ENCODE measurements at regions not wholly inside any gene's neighbourhood (a gene's known extent, or its start where the extent isn't known, plus 50 kb on each side); places are given as distances from the start of the nearest gene placed in this dataset.
A peak's percentile ranks its signal among the peaks of the same experiment; 100 is the strongest.

DNA sequence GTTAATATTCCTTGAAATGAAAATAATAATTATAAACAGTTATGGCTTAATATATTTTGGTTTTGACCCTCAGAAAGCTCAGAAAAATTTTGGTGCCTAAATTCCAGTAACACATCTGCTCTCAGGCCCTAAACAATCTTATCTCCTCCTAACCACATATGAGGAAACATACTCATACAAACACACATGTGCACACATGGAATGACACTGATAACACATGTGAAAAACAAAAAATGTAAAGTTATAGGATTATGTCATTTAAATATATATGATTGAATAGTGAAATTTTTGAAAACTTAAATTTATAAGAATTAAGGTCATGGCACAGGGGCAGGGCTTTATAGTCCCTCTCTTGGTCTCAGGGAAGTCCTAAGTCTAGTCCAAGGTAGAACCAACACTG, 127.2 kb upstream of the TRPC7 start:
- Histone ChIP-seq H3K4me3 (ENCODE audit: extremely low read depth, insufficient read depth, low read length, poor library complexity, severe bottlenecking) (no peak overlapping the region), H3K36me3 (ENCODE audit: control insufficient read depth, insufficient read depth, low read length) (no peaks in the 10 kb centered on the region), H3K27ac (ENCODE audit: low read depth, low read length, severe bottlenecking) (no peak overlapping the region), H3K9me3 (ENCODE audit: control insufficient read depth, low read length) (peaks cover 3% of the 10 kb centered on the region), H3K4me1 (ENCODE audit: control insufficient read depth, insufficient read depth, low read length, poor library complexity, severe bottlenecking) (no peaks in the 10 kb centered on the region)

DNA sequence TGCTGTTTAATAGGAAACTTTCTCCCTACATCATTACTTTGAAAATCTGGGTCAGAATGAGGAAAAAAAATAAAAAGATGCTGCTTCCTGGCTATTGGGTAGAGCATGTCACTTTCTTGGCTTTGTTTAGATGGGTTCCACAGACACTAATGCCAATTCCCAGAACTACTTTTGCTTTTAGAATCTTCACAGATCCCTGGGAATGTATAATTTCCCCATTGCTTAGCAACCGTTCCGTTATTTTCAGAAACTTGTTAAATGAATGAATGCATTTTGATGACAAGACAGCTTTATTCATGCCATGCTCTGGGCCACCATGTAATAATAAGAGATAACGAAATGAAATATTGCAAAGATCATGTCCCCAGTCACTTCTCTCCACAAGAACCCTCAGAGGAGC, 126.5 kb upstream of the TRPC7 start:
- H3K4me1 ChIP-seq (ENCODE audit: control insufficient read depth, insufficient read depth, low read length, poor library complexity, severe bottlenecking), result no peaks in the 10 kb centered on the region
- no peaks in the 10 kb centered on the region for H3K36me3 ChIP-seq (ENCODE audit: control insufficient read depth, insufficient read depth, low read length)
- H3K9me3 ChIP-seq (ENCODE audit: control insufficient read depth, low read length), result peaks cover 3% of the 10 kb centered on the region
- H3K4me3 ChIP-seq (ENCODE audit: extremely low read depth, insufficient read depth, low read length, poor library complexity, severe bottlenecking), result no peak overlapping the region
- H3K27ac ChIP-seq (ENCODE audit: low read depth, low read length, severe bottlenecking), result no peak overlapping the region
- WGBS, 2 experiments (ENCODE audit: insufficient coverage in 2 of 2), result 83% methylated on average over 2 of the region's 3 CpGs; no CpG with 5 or more reads in 1 of the 2 experiments

- H3K9me3 ChIP-seq (ENCODE audit: control insufficient read depth, low read length), result no peaks in the 10 kb centered on the region
- H3K4me3 ChIP-seq (ENCODE audit: extremely low read depth, insufficient read depth, low read length, poor library complexity, severe bottlenecking), result no peak overlapping the region
- H3K36me3 ChIP-seq (ENCODE audit: control insufficient read depth, insufficient read depth, low read length), result no peaks in the 10 kb centered on the region
- no peak overlapping the region for H3K27ac ChIP-seq (ENCODE audit: low read depth, low read length, severe bottlenecking)
- no peaks in the 10 kb centered on the region for H3K4me1 ChIP-seq (ENCODE audit: control insufficient read depth, insufficient read depth, low read length, poor library complexity, severe bottlenecking)
- 100% methylated on average over 2 of the region's 3 CpGs; no CpG with 5 or more reads in 1 of the 2 experiments for WGBS, 2 experiments (ENCODE audit: insufficient coverage in 2 of 2)
These were observed 119.5 kb upstream of the TRPC7 start for GRCh38 chr5:136484808-136485325.

GRCh38 chr5:136482206-136482605, 116.9 kb upstream of the TRPC7 start:
- no CpG with 5 or more reads among the region's 2 CpGs for WGBS, 2 experiments (ENCODE audit: insufficient coverage in 2 of 2)
- no peaks in the 10 kb centered on the region for H3K4me1 ChIP-seq (ENCODE audit: control insufficient read depth, insufficient read depth, low read length, poor library complexity, severe bottlenecking)
- H3K36me3 ChIP-seq (ENCODE audit: control insufficient read depth, insufficient read depth, low read length), result no peaks in the 10 kb centered on the region
- no peak overlapping the region for H3K4me3 ChIP-seq (ENCODE audit: extremely low read depth, insufficient read depth, low read length, poor library complexity, severe bottlenecking)
- no peaks in the 10 kb centered on the region for H3K9me3 ChIP-seq (ENCODE audit: control insufficient read depth, low read length)
- H3K27ac ChIP-seq (ENCODE audit: low read depth, low read length, severe bottlenecking), result no peak overlapping the region

DNA sequence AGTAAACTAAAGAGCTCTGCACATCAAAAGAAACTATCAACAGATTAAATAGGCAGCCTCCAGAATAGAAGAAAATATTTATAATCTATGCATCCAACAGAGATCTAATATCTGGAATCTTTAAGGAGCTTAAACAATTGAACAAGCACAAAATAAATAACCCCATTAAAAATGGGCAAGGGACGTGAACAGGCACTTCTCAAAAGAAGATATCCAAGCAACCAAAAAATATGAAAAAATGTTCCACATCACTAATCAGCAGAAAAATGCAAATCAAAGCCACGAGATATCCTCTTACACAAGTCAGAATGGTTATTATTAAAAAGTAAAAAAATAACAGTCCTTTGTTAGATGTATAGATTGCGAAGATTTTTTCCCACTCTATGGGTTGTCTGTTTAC, 109.1 kb upstream of the TRPC7 start:
- WGBS, 2 experiments (ENCODE audit: insufficient coverage in 2 of 2), result 83% methylated on average over 1 of the region's 3 CpGs
- H3K4me3 ChIP-seq (ENCODE audit: extremely low read depth, insufficient read depth, low read length, poor library complexity, severe bottlenecking), result no peak overlapping the region

GRCh38 chr5:136467632-136468031, 102.3 kb upstream of the TRPC7 start:
- Histone ChIP-seq H3K27ac (ENCODE audit: low read depth, low read length, severe bottlenecking) (no peak overlapping the region), H3K4me1 (ENCODE audit: control insufficient read depth, insufficient read depth, low read length, poor library complexity, severe bottlenecking) (no peaks in the 10 kb centered on the region), H3K4me3 (ENCODE audit: extremely low read depth, insufficient read depth, low read length, poor library complexity, severe bottlenecking) (peak overlapping the region; percentile 36), H3K36me3 (ENCODE audit: control insufficient read depth, insufficient read depth, low read length) (no peaks in the 10 kb centered on the region), H3K9me3 (ENCODE audit: control insufficient read depth, low read length) (no peaks in the 10 kb centered on the region)
- no CpG with 5 or more reads among the region's 1 CpG for WGBS, 2 experiments (ENCODE audit: insufficient coverage in 2 of 2)

More for the DNA sequence above, 109.1 kb upstream of the TRPC7 start:
- Histone ChIP-seq H3K4me1 (ENCODE audit: control insufficient read depth, insufficient read depth, low read length, poor library complexity, severe bottlenecking) (no peaks in the 10 kb centered on the region), H3K27ac (ENCODE audit: low read depth, low read length, severe bottlenecking) (no peak overlapping the region), H3K36me3 (ENCODE audit: control insufficient read depth, insufficient read depth, low read length) (no peaks in the 10 kb centered on the region), H3K9me3 (ENCODE audit: control insufficient read depth, low read length) (no peaks in the 10 kb centered on the region)

DNA sequence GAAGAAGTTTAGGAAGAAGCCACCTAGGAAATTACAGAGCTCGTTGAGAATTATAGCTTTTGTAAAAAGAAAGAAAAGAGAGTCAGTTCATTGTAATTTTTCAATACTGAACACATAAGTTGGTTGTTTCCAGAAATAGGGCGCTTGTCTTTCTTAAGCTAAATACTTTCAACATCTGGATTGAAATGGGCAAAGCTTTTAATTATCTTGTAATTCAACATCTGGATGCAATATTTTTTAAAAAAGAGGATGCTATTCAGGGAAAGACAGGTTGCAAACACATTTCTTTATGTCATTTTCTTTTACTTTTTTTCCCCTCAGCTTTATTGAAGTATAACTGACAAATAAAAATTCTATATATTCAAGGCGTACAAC, 100.7 kb upstream of the TRPC7 start:
- H3K27ac ChIP-seq (ENCODE audit: low read depth, low read length, severe bottlenecking), result no peak overlapping the region
- no peaks in the 10 kb centered on the region for H3K4me1 ChIP-seq (ENCODE audit: control insufficient read depth, insufficient read depth, low read length, poor library complexity, severe bottlenecking)
- 83% methylated on average over 1 of the region's 3 CpGs; no CpG with 5 or more reads in 1 of the 2 experiments for WGBS, 2 experiments (ENCODE audit: insufficient coverage in 2 of 2)
- no peaks in the 10 kb centered on the region for H3K36me3 ChIP-seq (ENCODE audit: control insufficient read depth, insufficient read depth, low read length)
- H3K4me3 ChIP-seq (ENCODE audit: extremely low read depth, insufficient read depth, low read length, poor library complexity, severe bottlenecking), result no peak overlapping the region
- H3K9me3 ChIP-seq (ENCODE audit: control insufficient read depth, low read length), result no peaks in the 10 kb centered on the region

GRCh38 chr5:136458481-136458880, 93.1 kb upstream of the TRPC7 start:
- H3K27ac ChIP-seq (ENCODE audit: low read depth, low read length, severe bottlenecking), result no peak overlapping the region
- no peaks in the 10 kb centered on the region for H3K36me3 ChIP-seq (ENCODE audit: control insufficient read depth, insufficient read depth, low read length)
- WGBS, 2 experiments (ENCODE audit: insufficient coverage in 2 of 2), result no CpG with 5 or more reads among the region's 1 CpG
- no peaks in the 10 kb centered on the region for H3K9me3 ChIP-seq (ENCODE audit: control insufficient read depth, low read length)
- no peaks in the 10 kb centered on the region for H3K4me1 ChIP-seq (ENCODE audit: control insufficient read depth, insufficient read depth, low read length, poor library complexity, severe bottlenecking)
- no peak overlapping the region for H3K4me3 ChIP-seq (ENCODE audit: extremely low read depth, insufficient read depth, low read length, poor library complexity, severe bottlenecking)

GRCh38 chr5:136457390-136458013, 92.2 kb upstream of the TRPC7 start:
- 100% methylated on average over 1 of the region's 2 CpGs for WGBS, 2 experiments (ENCODE audit: insufficient coverage in 2 of 2)
- H3K27ac ChIP-seq (ENCODE audit: low read depth, low read length, severe bottlenecking), result no peak overlapping the region
- no peak overlapping the region for H3K4me3 ChIP-seq (ENCODE audit: extremely low read depth, insufficient read depth, low read length, poor library complexity, severe bottlenecking)
- no peaks in the 10 kb centered on the region for H3K36me3 ChIP-seq (ENCODE audit: control insufficient read depth, insufficient read depth, low read length)
- H3K9me3 ChIP-seq (ENCODE audit: control insufficient read depth, low read length), result no peaks in the 10 kb centered on the region
- no peaks in the 10 kb centered on the region for H3K4me1 ChIP-seq (ENCODE audit: control insufficient read depth, insufficient read depth, low read length, poor library complexity, severe bottlenecking)

DNA sequence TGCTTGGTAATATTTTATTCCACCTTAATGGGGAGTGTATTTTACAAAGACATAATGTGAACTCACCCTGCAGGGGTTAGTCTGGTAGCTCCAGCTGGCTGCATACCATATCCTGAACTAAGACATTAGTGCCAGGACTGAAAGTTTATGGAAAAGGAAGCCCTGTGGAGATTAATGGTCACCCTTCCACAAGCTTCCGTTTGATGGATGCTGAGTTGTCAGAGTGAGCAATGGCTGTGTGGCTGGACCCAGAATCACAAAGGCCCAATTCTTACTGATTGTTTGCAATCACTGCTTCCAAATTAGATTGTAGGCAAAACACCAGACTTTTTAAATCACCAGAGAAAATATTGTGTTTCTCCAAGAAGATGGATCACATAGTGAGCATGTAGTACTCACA, 90.1 kb upstream of the TRPC7 start:
- Histone ChIP-seq H3K36me3 (ENCODE audit: control insufficient read depth, insufficient read depth, low read length) (no peaks in the 10 kb centered on the region), H3K27ac (ENCODE audit: low read depth, low read length, severe bottlenecking) (no peak overlapping the region), H3K4me3 (ENCODE audit: extremely low read depth, insufficient read depth, low read length, poor library complexity, severe bottlenecking) (no peak overlapping the region), H3K9me3 (ENCODE audit: control insufficient read depth, low read length) (no peaks in the 10 kb centered on the region), H3K4me1 (ENCODE audit: control insufficient read depth, insufficient read depth, low read length, poor library complexity, severe bottlenecking) (no peaks in the 10 kb centered on the region)
- WGBS, 2 experiments (ENCODE audit: insufficient coverage in 2 of 2), result no CpG with 5 or more reads among the region's 1 CpG

- Histone ChIP-seq H3K27ac (ENCODE audit: low read depth, low read length, severe bottlenecking) (no peak overlapping the region), H3K9me3 (ENCODE audit: control insufficient read depth, low read length) (no peaks in the 10 kb centered on the region), H3K4me3 (ENCODE audit: extremely low read depth, insufficient read depth, low read length, poor library complexity, severe bottlenecking) (no peak overlapping the region), H3K36me3 (ENCODE audit: control insufficient read depth, insufficient read depth, low read length) (no peaks in the 10 kb centered on the region), H3K4me1 (ENCODE audit: control insufficient read depth, insufficient read depth, low read length, poor library complexity, severe bottlenecking) (no peaks in the 10 kb centered on the region)
- 76% methylated on average over 2 of the region's 4 CpGs; no CpG with 5 or more reads in 1 of the 2 experiments for WGBS, 2 experiments (ENCODE audit: insufficient coverage in 2 of 2)
These were observed 88.8 kb upstream of the TRPC7 start for GRCh38 chr5:136453986-136454758.
